ENCODE measurements at regions not wholly inside any gene's neighbourhood (a gene's known extent, or its start where the extent isn't known, plus 50 kb on each side); places are given as distances from the start of the nearest gene placed in this dataset.
"Not testable (repeated sequence)": the region's sequence is repeated elsewhere in the genome, so short reads cannot be mapped to it uniquely, and the experiment has no call there.

GRCh38 chr2:226467221-226467620 lies 332.4 kb downstream of the IRS1 start:
- no peak for DNase-seq

- DNase-seq, result no peak
Measured at GRCh38 chr2:226466589-226466988, 333.0 kb downstream of the IRS1 start.

- no peak for DNase-seq
Measured at GRCh38 chr2:226466124-226466523, 333.5 kb downstream of the IRS1 start.

- no peak for DNase-seq
Measured at GRCh38 chr2:226464380-226464779, 335.2 kb downstream of the IRS1 start.

GRCh38 chr2:226463154-226463553 lies 336.5 kb downstream of the IRS1 start:
- no peak for DNase-seq

GRCh38 chr2:226461981-226462380 lies 337.6 kb downstream of the IRS1 start:
- DNase-seq, result no peak

- DNase-seq, result not testable (repeated sequence)
Measured at GRCh38 chr2:226456144-226456543, 343.5 kb downstream of the IRS1 start.

GRCh38 chr2:226452768-226453167 lies 346.9 kb downstream of the IRS1 start:
- DNase-seq, result no peak

GRCh38 chr2:226451486-226451885 lies 348.1 kb downstream of the IRS1 start:
- no peak for DNase-seq

GRCh38 chr2:226450141-226450540 lies 349.5 kb downstream of the IRS1 start:
- DNase-seq, result no peak

GRCh38 chr2:226447338-226448300 lies 352.0 kb downstream of the IRS1 start:
- no peak for DNase-seq

GRCh38 chr2:226446406-226447001 lies 353.1 kb downstream of the IRS1 start:
- DNase-seq, result no peak

- DNase-seq, result no peak
Measured at GRCh38 chr2:226445216-226445861, 354.3 kb downstream of the IRS1 start.

GRCh38 chr2:226443112-226443511 lies 356.5 kb downstream of the IRS1 start:
- no peak for DNase-seq

GRCh38 chr2:226440127-226440918 lies 359.3 kb downstream of the IRS1 start:
- DNase-seq, result no peak

- no peak for DNase-seq
Measured at GRCh38 chr2:226439337-226439736, 360.3 kb downstream of the IRS1 start.

- DNase-seq, result no peak
Measured at GRCh38 chr2:226435146-226435545, 364.5 kb downstream of the IRS1 start.

GRCh38 chr2:226434702-226435101 lies 364.9 kb downstream of the IRS1 start:
- no peak for DNase-seq

- DNase-seq, result no peak
Measured at GRCh38 chr2:226431288-226431948, 368.2 kb downstream of the IRS1 start.

GRCh38 chr2:226429476-226429875 lies 370.1 kb downstream of the IRS1 start:
- DNase-seq, result no peak

- no peak for DNase-seq
Measured at GRCh38 chr2:226427538-226428307, 371.9 kb downstream of the IRS1 start.
